HUES6 (cell line): ENCODE measurements at regions not wholly inside any gene's neighbourhood (a gene's known extent, or its start where the extent isn't known, plus 50 kb on each side); places are given as distances from the start of the nearest gene placed in this dataset.

Experiments
- H3K27ac ChIP-seq: 2 replicates; pipeline ENCODE4 v1.7.0; 2013; ENCODE audit warnings: low read depth, mild to moderate bottlenecking, low read length, inconsistent platforms
- H3K27me3 ChIP-seq: 2 replicates; pipeline ENCODE4 v1.6.1; 2013; ENCODE audit warnings: low read length; ENCODE audit not compliant: control insufficient read depth, insufficient read depth
- H3K36me3 ChIP-seq: 2 replicates; pipeline ENCODE4 v1.6.1; 2013; ENCODE audit warnings: low read length; ENCODE audit not compliant: control insufficient read depth, insufficient read depth
- H3K4me1 ChIP-seq: 2 replicates; pipeline ENCODE4 v1.6.1; 2013; ENCODE audit warnings: low read length; ENCODE audit not compliant: control insufficient read depth, insufficient read depth
- H3K4me3 ChIP-seq: 2 replicates; pipeline ENCODE4 v1.5.1; 2013; ENCODE audit warnings: low read depth, low read length
- H3K9ac ChIP-seq: one replicate; pipeline ENCODE4 v1.6.1; 2013; ENCODE audit warnings: mild to moderate bottlenecking, low read length
- H3K9me3 ChIP-seq: 2 replicates; pipeline ENCODE4 v1.6.1; 2013; ENCODE audit warnings: low read depth, low read length; ENCODE audit not compliant: control insufficient read depth, insufficient read depth

DNA sequence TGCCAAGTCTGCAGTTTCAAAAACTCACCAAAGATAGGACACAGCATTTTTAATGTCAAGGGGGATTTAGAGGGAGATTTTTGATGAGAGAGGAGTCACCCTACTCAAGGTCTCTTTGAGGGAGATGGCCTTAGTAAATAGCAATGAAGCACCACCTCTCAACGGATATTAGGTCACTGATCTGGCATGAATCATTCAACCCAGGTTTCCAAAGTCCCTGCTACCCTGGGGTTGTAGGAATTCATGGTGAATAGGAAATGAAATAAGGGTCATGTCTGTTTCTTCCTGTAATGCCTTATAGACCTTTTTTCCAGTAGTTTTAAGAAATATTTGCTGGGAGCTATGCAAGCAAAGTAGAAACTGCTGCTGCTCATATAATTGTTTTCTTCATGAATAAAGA, 2154.9 kb downstream of the LRRC4C start:
- H3K4me1 ChIP-seq: no peaks in the 10 kb centered on the region
- no peak overlapping the region for H3K27ac ChIP-seq
- H3K4me3 ChIP-seq: no peak overlapping the region
- H3K9ac ChIP-seq: no peak overlapping the region
- H3K36me3 ChIP-seq: no peaks in the 10 kb centered on the region
- no peaks in the 10 kb centered on the region for H3K27me3 ChIP-seq
- H3K9me3 ChIP-seq: peaks cover 3% of the 10 kb centered on the region; the same call in 1 of the 2 replicates

DNA sequence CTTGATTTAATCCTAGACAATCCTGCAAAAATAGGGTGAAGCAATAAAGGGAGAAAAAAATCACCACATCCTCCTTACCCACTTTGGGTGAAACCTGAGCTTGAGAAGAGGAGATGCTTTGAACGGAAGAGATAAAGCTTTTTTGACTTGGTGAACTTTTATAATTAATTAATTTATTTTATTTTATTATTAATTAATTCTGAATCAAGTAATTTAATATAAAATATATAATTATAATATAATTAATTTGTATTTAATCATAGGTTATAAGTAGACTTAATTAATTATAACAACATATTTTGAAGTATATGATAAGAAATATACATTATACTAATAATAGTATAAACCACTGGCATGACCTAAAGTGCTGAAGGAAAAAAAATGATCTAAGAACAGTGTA, 2164.8 kb downstream of the LRRC4C start:
- Histone ChIP-seq H3K27me3 (no peaks in the 10 kb centered on the region), H3K9me3 (peaks cover 4% of the 10 kb centered on the region; the same call in 1 of the 2 replicates), H3K9ac (no peak overlapping the region), H3K27ac (no peak overlapping the region), H3K36me3 (no peaks in the 10 kb centered on the region), H3K4me3 (no peak overlapping the region), H3K4me1 (no peaks in the 10 kb centered on the region)

DNA sequence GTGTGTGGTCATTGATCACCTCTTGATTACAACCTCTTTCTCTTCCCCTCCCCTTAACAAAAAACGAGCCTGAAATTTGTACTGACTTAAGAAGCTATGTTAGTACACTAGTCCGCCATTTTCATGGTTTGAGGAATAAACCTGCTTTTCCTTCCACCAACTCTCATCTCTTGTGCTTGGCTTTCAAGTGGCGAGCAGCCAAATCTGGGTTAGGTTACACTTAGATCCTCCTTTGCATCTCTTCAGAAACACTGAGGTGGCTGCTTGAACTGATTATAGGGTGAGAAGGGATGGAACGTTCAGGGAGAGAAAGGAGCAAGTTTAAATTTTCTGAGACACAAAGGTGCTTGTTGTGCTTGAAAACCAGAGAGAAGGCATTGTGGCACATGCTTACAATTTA, 2171.4 kb downstream of the LRRC4C start:
- H3K36me3 ChIP-seq: no peaks in the 10 kb centered on the region
- H3K4me3 ChIP-seq: no peak overlapping the region
- H3K9ac ChIP-seq: no peak overlapping the region
- H3K9me3 ChIP-seq: peaks cover 17% of the 10 kb centered on the region
- no peak overlapping the region for H3K27ac ChIP-seq
- H3K27me3 ChIP-seq: no peaks in the 10 kb centered on the region
- H3K4me1 ChIP-seq: no peaks in the 10 kb centered on the region

DNA sequence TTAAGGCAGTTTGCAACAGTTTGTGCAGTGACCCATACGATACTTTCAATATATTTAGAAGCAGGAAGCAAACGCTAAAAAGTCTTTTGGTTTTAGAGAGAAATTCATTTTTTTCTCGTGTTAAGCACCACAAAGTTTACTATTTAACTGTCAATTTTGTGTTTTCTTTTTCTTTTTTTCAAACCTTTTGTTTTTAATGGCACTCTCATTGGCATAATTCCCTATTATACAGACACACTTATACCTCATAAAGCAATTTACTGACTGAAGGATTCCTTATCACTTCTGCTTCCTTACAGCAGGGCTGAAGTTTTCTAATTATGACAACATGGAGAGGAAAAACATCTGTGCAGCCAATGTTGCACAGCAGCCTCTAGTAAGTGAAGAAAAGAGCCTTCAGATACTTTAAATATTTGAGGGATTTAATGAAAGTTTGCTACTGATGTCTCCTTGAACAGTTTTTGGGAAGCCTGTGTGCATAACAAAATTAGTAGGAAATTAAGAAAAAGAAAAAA, 2191.2 kb downstream of the LRRC4C start:
- Histone ChIP-seq H3K9me3 (peaks cover 9% of the 10 kb centered on the region; the same call in 1 of the 2 replicates), H3K9ac (no peak overlapping the region), H3K4me3 (no peak overlapping the region), H3K27me3 (no peaks in the 10 kb centered on the region), H3K36me3 (no peaks in the 10 kb centered on the region), H3K4me1 (no peaks in the 10 kb centered on the region), H3K27ac (no peak overlapping the region)

DNA sequence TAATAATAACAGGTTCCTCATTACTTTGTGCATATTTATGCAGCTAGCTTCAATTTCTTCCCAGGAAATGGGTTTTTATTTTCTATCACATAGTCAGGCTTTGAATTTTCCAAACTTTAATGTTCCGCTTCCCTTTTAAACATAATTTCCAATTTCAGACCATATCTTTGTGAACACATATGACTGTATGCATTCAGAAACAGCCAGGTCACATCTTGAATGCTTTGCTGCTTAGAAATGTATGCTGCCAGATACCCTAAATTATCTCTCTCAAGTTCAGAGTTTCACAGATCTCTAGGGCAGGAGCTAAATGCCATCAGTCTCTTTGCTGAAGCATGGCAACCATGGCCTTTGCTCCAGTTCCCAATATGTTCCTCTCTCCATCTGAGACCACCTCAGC, 2203.8 kb downstream of the LRRC4C start:
- Histone ChIP-seq H3K9ac (no peak overlapping the region), H3K27ac (no peak overlapping the region), H3K4me1 (no peaks in the 10 kb centered on the region), H3K27me3 (no peaks in the 10 kb centered on the region), H3K9me3 (peaks cover 20% of the 10 kb centered on the region), H3K4me3 (no peak overlapping the region), H3K36me3 (no peaks in the 10 kb centered on the region)

DNA sequence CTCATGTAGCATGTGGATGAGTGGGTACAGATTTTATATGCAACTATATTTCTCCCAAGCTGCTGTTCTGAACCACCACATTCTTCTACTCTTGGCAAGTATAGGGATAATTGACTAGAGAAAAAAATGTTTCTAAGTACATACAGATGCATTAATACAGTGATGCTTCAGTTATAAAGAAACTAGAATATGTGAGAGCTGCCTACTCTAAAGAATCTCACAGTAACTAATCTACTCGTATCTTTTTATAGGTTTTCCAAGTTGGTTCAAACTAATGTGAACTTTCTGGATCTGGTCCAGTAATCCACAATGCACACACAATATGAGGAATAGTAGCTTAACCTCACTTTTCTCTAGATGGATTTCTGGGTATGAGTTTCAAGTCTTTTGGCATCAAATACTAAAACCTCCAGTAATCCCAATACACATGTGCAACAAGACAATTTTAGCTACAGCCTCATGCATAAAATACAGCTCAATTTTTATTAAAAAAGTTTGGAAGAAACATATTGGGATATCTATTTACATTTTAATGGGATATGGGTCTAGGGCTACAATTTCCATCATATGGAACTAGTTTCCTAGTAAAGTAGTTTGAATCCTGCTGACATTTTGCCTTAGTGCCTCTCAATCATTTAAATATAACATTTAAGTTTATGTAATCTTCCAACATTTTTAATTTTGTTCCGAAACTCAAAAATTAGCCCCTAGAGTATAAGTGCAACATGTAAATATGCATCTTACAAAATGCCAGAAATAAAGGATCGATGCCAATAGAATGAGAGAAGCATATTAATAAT, 2209.7 kb downstream of the LRRC4C start:
- Histone ChIP-seq H3K9me3 (peaks cover 1% of the 10 kb centered on the region; the same call in 1 of the 2 replicates), H3K4me1 (no peaks in the 10 kb centered on the region), H3K27ac (no peak overlapping the region), H3K9ac (no peak overlapping the region), H3K27me3 (no peaks in the 10 kb centered on the region), H3K4me3 (no peak overlapping the region), H3K36me3 (no peaks in the 10 kb centered on the region)

DNA sequence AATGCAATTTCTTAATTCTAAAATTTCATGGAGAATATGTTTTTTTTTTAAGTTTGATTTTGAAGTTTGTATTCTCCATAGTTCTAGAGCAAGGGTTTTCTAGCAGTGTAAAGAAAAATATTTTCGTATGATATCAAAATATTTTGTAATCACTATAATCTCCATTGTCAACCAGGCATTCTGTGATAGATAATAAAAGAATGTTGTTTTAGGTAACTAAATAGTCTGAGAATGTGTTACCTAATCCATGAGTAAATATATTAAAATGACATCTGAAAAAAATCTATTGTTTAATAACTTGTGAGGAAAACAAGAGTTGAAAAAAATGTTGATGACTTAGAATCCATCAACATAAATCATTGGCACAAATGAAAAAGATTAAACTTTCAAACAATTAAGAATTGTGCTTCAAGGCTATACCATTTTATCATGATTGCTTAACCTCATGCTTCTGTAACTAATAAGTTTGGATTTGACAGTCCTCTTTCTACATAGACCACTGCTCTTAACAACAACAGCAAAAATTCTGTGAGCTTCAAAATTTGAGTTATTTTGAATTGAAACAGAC, 2211.8 kb downstream of the LRRC4C start:
- Histone ChIP-seq H3K9me3 (no peaks in the 10 kb centered on the region), H3K27ac (no peak overlapping the region), H3K9ac (no peak overlapping the region), H3K4me3 (no peak overlapping the region), H3K27me3 (no peaks in the 10 kb centered on the region), H3K4me1 (no peaks in the 10 kb centered on the region), H3K36me3 (no peaks in the 10 kb centered on the region)

DNA sequence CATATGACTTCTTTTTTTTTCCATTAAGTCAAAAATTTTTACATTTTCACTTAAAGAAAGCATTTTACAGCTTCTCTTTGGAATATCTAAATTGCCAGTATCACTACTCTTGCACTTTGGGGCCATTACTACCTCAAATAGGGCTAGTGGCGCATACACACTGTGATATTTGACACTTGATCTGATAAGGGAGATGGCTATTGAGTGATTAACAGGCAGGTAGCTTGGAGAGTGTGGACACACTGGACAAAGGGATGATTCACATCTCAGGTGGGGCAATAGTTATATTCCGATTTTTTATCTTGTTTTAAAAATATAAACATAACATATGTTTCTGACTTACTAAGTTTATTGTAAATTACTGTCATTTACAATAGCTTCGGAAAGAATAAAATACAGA, 2219.9 kb downstream of the LRRC4C start:
- Histone ChIP-seq H3K9me3 (no peaks in the 10 kb centered on the region), H3K27me3 (no peaks in the 10 kb centered on the region), H3K4me3 (no peak overlapping the region), H3K36me3 (no peaks in the 10 kb centered on the region), H3K4me1 (no peaks in the 10 kb centered on the region), H3K27ac (no peak overlapping the region), H3K9ac (no peak overlapping the region)

DNA sequence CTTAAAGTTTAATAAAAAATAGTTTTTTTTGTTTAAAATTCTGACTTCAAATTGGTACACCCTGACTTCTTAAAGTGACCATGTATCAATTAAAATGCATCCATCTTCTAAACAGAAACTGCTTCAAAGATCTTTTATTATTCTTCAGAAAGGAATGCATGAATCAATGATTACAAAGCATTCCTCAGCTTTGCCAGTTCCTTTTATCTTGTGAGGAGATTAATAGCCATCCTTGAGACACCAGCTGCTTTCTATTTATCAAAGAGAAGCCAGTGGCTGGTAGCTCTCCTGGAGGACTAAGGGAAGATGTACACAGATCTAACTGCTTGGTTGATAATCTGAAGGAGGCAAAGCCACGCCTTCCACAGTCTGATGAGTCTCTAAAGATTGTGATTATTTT, 2222.5 kb downstream of the LRRC4C start:
- no peaks in the 10 kb centered on the region for H3K4me1 ChIP-seq
- no peaks in the 10 kb centered on the region for H3K9me3 ChIP-seq
- no peaks in the 10 kb centered on the region for H3K27me3 ChIP-seq
- no peak overlapping the region for H3K4me3 ChIP-seq
- H3K27ac ChIP-seq: no peak overlapping the region
- no peak overlapping the region for H3K9ac ChIP-seq
- no peaks in the 10 kb centered on the region for H3K36me3 ChIP-seq

DNA sequence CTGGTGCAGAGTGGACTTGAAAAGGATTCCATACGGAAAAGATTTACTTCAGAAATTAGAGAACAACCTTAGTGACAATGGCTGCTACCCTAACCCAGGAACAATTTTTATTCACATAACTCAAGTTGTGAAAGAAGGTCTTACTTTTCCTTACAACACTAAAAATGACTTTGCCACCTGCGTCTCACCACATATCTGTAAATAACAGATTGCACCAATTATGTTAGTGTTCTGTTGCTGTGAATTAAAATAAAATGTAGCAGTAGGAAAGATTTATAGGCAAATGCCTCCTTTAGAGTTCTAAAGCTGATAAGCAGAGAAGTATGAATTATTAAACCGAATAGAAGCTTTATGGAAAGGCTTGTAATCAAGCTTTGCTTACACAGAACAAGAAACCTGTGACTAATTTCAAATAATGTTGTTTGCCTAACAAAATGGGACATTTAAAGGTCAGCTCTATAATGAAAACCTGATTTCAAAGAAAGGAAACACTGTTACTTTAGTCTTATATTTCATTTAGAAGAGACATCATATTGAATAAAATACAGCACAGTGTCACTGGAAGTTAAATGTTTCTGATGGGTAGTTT, 2237.8 kb downstream of the LRRC4C start:
- Histone ChIP-seq H3K9me3 (no peaks in the 10 kb centered on the region), H3K4me3 (no peak overlapping the region), H3K27me3 (no peaks in the 10 kb centered on the region), H3K4me1 (no peaks in the 10 kb centered on the region), H3K36me3 (no peaks in the 10 kb centered on the region), H3K27ac (no peak overlapping the region), H3K9ac (no peak overlapping the region)
